Thymus (tissue), 11 donors: ENCODE measurements at regions not wholly inside any gene's neighbourhood (a gene's known extent, or its start where the extent isn't known, plus 50 kb on each side); places are given as distances from the start of the nearest gene placed in this dataset.

Experiments used
- DNase-seq, 9 donors: peaks; one replicate each; pipeline ENCODE4 v3.0.0-alpha.2; 2013; ENCODE audit warnings: low spot score in 9 of 9, low read depth in 6 of 9, missing footprints in 1 of 9
- H3K27ac ChIP-seq, 2 donors: one replicate each; pipeline ENCODE4 v1.5.1; 2013; ENCODE audit warnings: control low read depth in 1 of 2, low read depth in 1 of 2, low read length in 1 of 2, mild to moderate bottlenecking in 1 of 2, moderate library complexity in 1 of 2
- H3K27me3 ChIP-seq, 2 donors: one replicate each; pipeline ENCODE4 v1.5.1; 2013; ENCODE audit warnings: low read length in 1 of 2; ENCODE audit not compliant: control insufficient read depth in 2 of 2, insufficient read depth in 1 of 2
- H3K36me3 ChIP-seq, 2 donors: one replicate each; pipeline ENCODE4 v1.5.1; 2013; ENCODE audit warnings: low read length in 1 of 2, mild to moderate bottlenecking in 1 of 2, moderate library complexity in 1 of 2; ENCODE audit not compliant: control insufficient read depth in 2 of 2, insufficient read depth in 2 of 2
- H3K4me1 ChIP-seq, 2 donors: one replicate each; pipeline ENCODE4 v1.5.1; 2013; ENCODE audit warnings: low read length in 2 of 2; ENCODE audit not compliant: control insufficient read depth in 2 of 2, insufficient read depth in 2 of 2
- H3K4me3 ChIP-seq, 2 donors: one replicate each; pipeline ENCODE4 v1.5.1; 2013; ENCODE audit warnings: low read length in 2 of 2, control low read depth in 1 of 2, mild to moderate bottlenecking in 1 of 2
- H3K9me3 ChIP-seq, 2 donors: one replicate each; pipeline ENCODE4 v1.5.1; 2013; ENCODE audit warnings: low read length in 1 of 2, mild to moderate bottlenecking in 1 of 2; ENCODE audit not compliant: control insufficient read depth in 2 of 2, insufficient read depth in 1 of 2
- WGBS: extraction: QIAGEN DNeasy Blood & Tissue Kit; methylation state at CpG from one replicate; pipeline ENCODE4 v1.1.7; 2013; 5-methylcytosine and 5-hydroxymethylcytosine counted together
- donor health status: healthy.

DNA sequence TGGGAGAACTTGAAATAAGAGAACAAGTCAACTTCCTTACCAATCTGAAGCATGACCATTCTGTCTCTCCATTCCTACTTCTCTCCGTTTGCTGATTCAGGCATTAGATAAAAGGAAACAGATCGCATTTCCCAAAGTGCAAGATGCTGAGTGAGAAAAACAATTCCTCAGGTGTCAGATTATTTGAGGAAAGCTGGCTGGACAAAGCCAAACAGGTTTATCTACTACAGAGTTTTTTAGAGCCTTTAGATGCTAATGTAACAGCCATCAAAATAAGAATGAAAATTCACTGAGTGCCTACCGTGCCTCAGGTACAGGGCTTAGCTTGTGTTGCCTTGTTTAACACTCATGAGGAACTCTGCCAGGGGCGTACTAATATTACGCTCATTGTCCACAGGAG, 135.9 kb upstream of the MBL2 start:
- WGBS, result 83% methylated on average over 5 of the region's 5 CpGs
- peak in 1 of 9 donors; percentile 8 for DNase-seq
- H3K36me3 ChIP-seq, result no peaks in the 10 kb centered on the region
- no peaks in the 10 kb centered on the region for H3K4me1 ChIP-seq
- H3K4me3 ChIP-seq, result no peak overlapping the region
- no peak overlapping the region for H3K27ac ChIP-seq
- no peaks in the 10 kb centered on the region for H3K27me3 ChIP-seq
- H3K9me3 ChIP-seq, result no peaks in the 10 kb centered on the region

DNA sequence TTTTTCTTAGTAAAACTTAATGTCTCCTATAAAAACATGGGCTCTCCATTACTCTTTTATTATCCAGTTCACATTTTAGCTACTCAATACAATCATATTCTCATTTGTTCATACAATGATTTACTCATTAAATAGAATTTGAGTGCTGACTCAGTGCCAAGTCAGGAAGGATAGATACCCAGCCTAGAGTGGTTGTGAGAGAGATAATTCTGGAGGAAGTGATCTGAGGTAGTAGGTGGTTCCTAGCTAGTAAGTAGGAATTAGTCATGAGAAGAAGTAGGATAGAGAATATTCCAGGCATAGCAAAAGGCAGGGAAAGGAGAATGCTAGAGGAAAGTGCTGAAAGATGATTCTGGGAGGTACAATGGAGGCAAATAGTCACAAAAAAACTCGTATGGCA, 133.5 kb upstream of the MBL2 start:
- Histone ChIP-seq H3K4me1 (no peaks in the 10 kb centered on the region), H3K9me3 (no peaks in the 10 kb centered on the region), H3K4me3 (no peak overlapping the region), H3K36me3 (no peaks in the 10 kb centered on the region), H3K27ac (no peak overlapping the region), H3K27me3 (no peaks in the 10 kb centered on the region)
- WGBS, result 93% methylated on average over 1 of the region's 1 CpG
- no peak for DNase-seq

DNA sequence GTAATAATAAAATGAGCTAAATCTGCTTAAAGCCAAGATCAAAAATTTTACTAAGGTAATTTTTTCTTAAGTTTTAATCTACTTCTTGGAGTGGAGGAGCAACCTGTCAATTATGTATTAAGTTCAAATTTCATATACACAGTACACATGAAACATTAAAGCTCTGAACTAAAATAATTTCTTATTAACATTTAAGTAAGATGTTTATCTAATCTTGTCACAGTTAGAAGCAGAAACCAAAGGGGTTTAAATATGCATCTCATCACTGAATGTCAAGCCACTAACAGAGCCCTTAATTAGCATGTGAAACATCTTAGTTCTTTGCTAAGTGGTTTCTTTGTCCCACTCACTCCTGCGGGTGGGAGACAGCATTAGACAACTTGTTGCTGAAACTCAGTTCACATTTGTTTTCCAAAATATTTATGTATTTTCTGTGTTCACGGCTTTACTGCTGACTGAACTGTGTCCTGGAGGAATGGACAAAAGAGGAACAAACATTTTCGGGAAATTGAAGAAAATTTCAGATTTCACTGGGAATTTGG, 130.9 kb upstream of the MBL2 start:
- H3K9me3 ChIP-seq, result no peaks in the 10 kb centered on the region
- no peak overlapping the region for H3K4me3 ChIP-seq
- 93% methylated on average over 3 of the region's 3 CpGs for WGBS
- no peaks in the 10 kb centered on the region for H3K36me3 ChIP-seq
- no peak overlapping the region for H3K27ac ChIP-seq
- H3K27me3 ChIP-seq, result no peaks in the 10 kb centered on the region
- H3K4me1 ChIP-seq, result no peaks in the 10 kb centered on the region
- DNase-seq, result no peak

DNA sequence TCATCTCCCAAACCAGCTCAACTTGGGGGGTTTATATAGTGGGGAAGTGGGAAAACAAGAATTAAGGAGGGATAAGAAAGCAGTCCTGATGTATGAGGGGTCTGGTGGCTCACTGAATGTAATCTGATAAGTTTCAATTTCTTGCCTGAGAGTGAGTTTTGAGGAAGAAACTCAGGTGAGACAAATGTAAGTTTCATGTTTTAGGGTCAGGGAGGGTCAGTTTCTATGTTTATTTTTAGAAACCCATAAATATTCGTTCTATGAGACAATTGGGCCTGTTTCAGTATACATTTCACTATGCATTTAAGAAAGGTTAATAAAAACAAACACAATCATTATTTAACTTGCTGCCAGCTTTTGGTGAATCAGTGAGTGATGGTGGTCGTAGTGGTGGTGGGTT, 128.0 kb upstream of the MBL2 start:
- no peaks in the 10 kb centered on the region for H3K27me3 ChIP-seq
- no peak overlapping the region for H3K4me3 ChIP-seq
- DNase-seq, result no peak
- WGBS, result 83% methylated on average over 2 of the region's 2 CpGs
- H3K36me3 ChIP-seq, result no peaks in the 10 kb centered on the region
- no peaks in the 10 kb centered on the region for H3K4me1 ChIP-seq
- H3K27ac ChIP-seq, result no peak overlapping the region
- no peaks in the 10 kb centered on the region for H3K9me3 ChIP-seq

DNA sequence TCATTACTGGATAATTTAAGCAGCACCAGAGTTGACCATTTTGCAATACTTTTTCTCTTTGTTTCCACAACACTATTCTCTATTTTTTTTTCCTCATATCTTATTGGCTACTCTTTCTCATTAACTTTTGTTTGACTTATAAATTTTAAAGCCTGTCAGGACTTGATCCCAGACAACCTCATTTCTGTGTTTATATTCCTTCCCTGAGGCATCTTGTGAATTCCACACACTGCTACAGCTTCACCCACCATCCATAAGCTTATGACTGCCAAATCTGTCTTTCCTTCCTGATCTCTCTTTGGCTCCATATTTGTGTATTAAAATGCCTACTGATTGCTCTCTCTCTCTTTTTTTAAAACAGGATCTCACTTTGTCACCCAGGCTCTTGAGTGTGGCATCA, 124.6 kb upstream of the MBL2 start:
- Histone ChIP-seq H3K27ac (no peak overlapping the region), H3K36me3 (no peaks in the 10 kb centered on the region), H3K4me3 (no peak overlapping the region), H3K27me3 (no peaks in the 10 kb centered on the region), H3K9me3 (no peaks in the 10 kb centered on the region), H3K4me1 (no peaks in the 10 kb centered on the region)
- DNase-seq, result no peak

DNA sequence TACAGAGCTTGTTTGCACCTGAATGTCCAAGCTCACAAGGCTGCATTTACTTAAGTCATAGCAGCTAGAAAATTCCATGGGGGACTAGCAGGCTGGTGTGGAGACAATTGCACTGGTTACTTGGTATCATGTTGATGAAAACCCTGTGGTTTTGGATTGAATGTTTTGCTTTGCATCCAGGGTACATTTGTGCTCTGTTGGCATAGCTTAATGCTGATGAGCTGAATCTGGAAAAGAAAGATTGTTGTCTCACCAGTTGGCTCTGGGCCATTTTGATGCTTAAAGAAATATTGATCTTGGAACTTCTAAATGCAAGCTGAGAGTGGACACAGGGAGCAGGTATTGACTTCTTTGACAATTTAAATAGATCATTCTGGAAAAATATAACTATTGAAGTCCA, 122.5 kb upstream of the MBL2 start:
- no peak for DNase-seq
- Histone ChIP-seq H3K9me3 (no peaks in the 10 kb centered on the region), H3K4me3 (no peak overlapping the region), H3K27ac (no peak overlapping the region), H3K36me3 (no peaks in the 10 kb centered on the region), H3K4me1 (no peaks in the 10 kb centered on the region), H3K27me3 (no peaks in the 10 kb centered on the region)

DNA sequence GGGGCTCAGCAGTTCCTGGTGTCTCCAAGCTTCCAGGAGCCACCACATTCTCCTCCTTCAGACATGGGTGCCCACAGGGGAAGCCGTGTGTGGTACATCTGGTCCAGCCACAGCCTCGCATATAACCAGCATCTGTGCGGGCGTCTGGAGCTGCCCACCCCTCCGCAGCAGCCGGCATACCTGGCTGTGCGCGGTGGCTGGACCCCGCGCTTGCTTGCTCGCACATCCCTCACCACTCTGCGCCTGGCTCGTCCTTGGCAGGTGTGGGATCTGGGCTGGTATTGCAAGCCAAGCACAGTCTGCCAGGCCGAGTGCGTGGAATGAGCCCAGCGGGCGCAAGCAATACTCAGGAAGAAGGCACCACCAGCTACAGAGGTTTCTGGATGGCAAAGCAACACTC, 117.7 kb upstream of the MBL2 start:
- no peak for DNase-seq
- H3K27me3 ChIP-seq, result no peaks in the 10 kb centered on the region
- no peak overlapping the region for H3K4me3 ChIP-seq
- no peaks in the 10 kb centered on the region for H3K9me3 ChIP-seq
- WGBS, result 98% methylated on average over 17 of the region's 17 CpGs
- H3K36me3 ChIP-seq, result no peaks in the 10 kb centered on the region
- no peak overlapping the region for H3K27ac ChIP-seq
- no peaks in the 10 kb centered on the region for H3K4me1 ChIP-seq

DNA sequence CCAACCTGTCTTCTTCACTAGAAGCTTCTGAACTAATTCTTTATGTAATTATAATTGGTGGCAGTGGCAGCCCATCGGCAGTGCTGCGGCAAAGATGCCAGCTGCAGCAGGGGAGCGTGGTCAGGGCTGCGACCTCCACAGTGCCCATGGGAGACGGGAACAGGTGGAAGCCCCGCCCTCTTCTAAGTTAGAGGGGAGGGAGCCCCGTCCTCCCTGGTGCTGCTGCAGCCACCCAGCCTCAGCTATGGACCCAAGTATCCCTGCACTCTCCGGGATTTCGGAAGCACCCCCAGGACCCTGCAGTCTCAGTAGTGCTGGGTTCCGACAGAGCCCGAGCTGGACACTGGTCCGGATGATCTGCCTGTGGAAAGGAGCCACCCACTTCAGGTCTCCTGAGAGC, 117.0 kb upstream of the MBL2 start:
- Histone ChIP-seq H3K9me3 (no peaks in the 10 kb centered on the region), H3K4me3 (no peak overlapping the region), H3K36me3 (no peaks in the 10 kb centered on the region), H3K27me3 (no peaks in the 10 kb centered on the region), H3K27ac (no peak overlapping the region), H3K4me1 (no peaks in the 10 kb centered on the region)
- 95% methylated on average over 12 of the region's 12 CpGs for WGBS
- DNase-seq, result no peak

DNA sequence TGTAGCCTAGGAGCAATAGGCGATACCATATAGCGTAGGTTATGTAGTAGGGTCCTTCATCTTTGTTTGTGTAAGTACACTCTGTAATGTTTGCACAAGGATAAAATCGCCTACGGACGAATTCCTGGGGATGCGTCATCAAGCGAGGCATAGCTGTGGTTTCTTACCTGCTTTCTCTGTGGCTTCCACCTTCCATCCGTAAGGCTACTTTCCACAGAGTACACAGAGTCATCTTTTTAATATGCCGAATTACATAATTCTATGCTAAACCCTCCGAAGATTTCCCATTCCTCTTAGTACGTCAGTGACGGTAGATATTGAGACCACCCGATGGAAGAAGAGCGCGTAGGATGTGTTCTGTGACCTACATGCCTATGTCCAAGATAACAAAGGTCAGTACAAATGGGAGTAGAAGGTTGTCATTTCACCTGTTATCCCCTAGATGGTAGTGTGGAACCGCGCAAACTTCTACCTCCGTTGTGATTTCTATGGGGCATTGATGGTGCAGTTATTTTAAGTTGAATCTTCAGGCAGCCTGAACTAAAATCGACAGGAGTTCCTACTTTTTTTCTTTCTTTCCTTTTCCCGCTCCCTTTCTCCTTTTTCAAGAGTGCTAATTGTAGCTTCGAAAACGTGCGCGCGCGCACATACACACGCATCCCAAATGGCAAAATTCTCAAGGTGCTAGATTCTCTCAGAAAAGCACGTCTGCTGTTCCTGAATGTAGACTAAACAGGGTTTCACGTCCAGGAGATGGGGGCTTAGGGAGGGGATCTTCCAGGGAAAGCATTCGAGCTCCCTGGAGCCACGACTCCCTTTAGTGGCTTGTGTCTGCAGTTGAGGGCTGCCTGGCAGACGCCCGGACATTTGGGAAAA, 111.7 kb upstream of the MBL2 start:
- no peaks in the 10 kb centered on the region for H3K36me3 ChIP-seq
- no peaks in the 10 kb centered on the region for H3K4me1 ChIP-seq
- H3K4me3 ChIP-seq, result no peak overlapping the region
- H3K27ac ChIP-seq, result no peak overlapping the region
- no peaks in the 10 kb centered on the region for H3K27me3 ChIP-seq
- H3K9me3 ChIP-seq, result no peaks in the 10 kb centered on the region
- DNase-seq, result peak in 8 of 9 donors; percentile 16 to 61 (median 42)
- 45% methylated on average over 33 of the region's 33 CpGs for WGBS
